LoVo (cell line): ENCODE measurements at regions not wholly inside any gene's neighbourhood (a gene's known extent, or its start where the extent isn't known, plus 50 kb on each side); places are given as distances from the start of the nearest gene placed in this dataset.

Experiments used
- DNase-seq: peaks from one replicate; pipeline ENCODE4 v3.0.0-alpha.2; 2016; ENCODE audit warnings: low spot score

GRCh38 chr1:38330799-38331198 lies 284.2 kb upstream of the POU3F1 start:
- no peak for DNase-seq

GRCh38 chr1:38329644-38330043 lies 283.1 kb upstream of the POU3F1 start:
- no peak for DNase-seq

- DNase-seq = no peak
These were observed 281.9 kb upstream of the POU3F1 start for GRCh38 chr1:38328278-38329035.

- no peak for DNase-seq
These were observed 281.0 kb upstream of the POU3F1 start for GRCh38 chr1:38327559-38327973.

GRCh38 chr1:38326856-38327255 lies 280.3 kb upstream of the POU3F1 start:
- no peak for DNase-seq

- DNase-seq = no peak
These were observed 279.5 kb upstream of the POU3F1 start for GRCh38 chr1:38326135-38326534.

- no peak for DNase-seq
These were observed 266.2 kb upstream of the POU3F1 start for GRCh38 chr1:38312753-38313152.

GRCh38 chr1:38310079-38310478 lies 263.5 kb upstream of the POU3F1 start:
- no peak for DNase-seq

- DNase-seq = no peak
These were observed 262.2 kb upstream of the POU3F1 start for GRCh38 chr1:38308780-38309179.

- no peak for DNase-seq
These were observed 259.1 kb upstream of the POU3F1 start for GRCh38 chr1:38305666-38306065.

GRCh38 chr1:38303843-38304242 lies 257.2 kb upstream of the POU3F1 start:
- no peak for DNase-seq

- DNase-seq = no peak
These were observed 254.4 kb upstream of the POU3F1 start for GRCh38 chr1:38301040-38301439.

- no peak for DNase-seq
These were observed 254.0 kb upstream of the POU3F1 start for GRCh38 chr1:38300616-38301015.

- DNase-seq = no peak
These were observed 251.2 kb upstream of the POU3F1 start for GRCh38 chr1:38297842-38298241.

GRCh38 chr1:38297246-38297645 lies 250.7 kb upstream of the POU3F1 start:
- DNase-seq = no peak

GRCh38 chr1:38296047-38296446 lies 249.5 kb upstream of the POU3F1 start:
- DNase-seq = no peak

GRCh38 chr1:38293567-38293966 lies 247.0 kb upstream of the POU3F1 start:
- DNase-seq = no peak

- DNase-seq = no peak
These were observed 246.4 kb upstream of the POU3F1 start for GRCh38 chr1:38292969-38293368.

GRCh38 chr1:38291906-38292521 lies 245.4 kb upstream of the POU3F1 start:
- DNase-seq = no peak

- no peak for DNase-seq
These were observed 244.7 kb upstream of the POU3F1 start for GRCh38 chr1:38291336-38291735.

GRCh38 chr1:38289034-38289433 lies 242.4 kb upstream of the POU3F1 start:
- no peak for DNase-seq

GRCh38 chr1:38287547-38287946 lies 241.0 kb upstream of the POU3F1 start:
- DNase-seq = no peak

- DNase-seq = no peak
These were observed 240.4 kb upstream of the POU3F1 start for GRCh38 chr1:38287036-38287435.
